GM06990 (cell line): ENCODE measurements at regions not wholly inside any gene's neighbourhood (a gene's known extent, or its start where the extent isn't known, plus 50 kb on each side); places are given as distances from the start of the nearest gene placed in this dataset.

ENCODE experiments used
- DNase-seq: peaks from one replicate; pipeline ENCODE4 v3.0.0-alpha.2; 2011; ENCODE audit not compliant: insufficient read length; ENCODE audit errors: extremely low read depth
- H3K27me3 ChIP-seq: replicated peaks from 2 replicates; pipeline ENCODE4 v1.6.0; 2011; ENCODE audit warnings: low read length; ENCODE audit not compliant: control insufficient read depth, insufficient read depth
- H3K36me3 ChIP-seq: 2 replicates; pipeline ENCODE4 v1.5.1; 2011; ENCODE audit warnings: low read length; ENCODE audit not compliant: control insufficient read depth, insufficient read depth
- H3K4me3 ChIP-seq: replicated peaks from 2 replicates; pipeline ENCODE4 v1.5.1; 2011; ENCODE audit warnings: low read depth, mild to moderate bottlenecking, control low read depth, low read length
- CTCF ChIP-seq: IDR thresholded peaks from 2 replicates; pipeline ENCODE4 v1.5.1; 2011; ENCODE audit warnings: low read length, control low read depth, mild to moderate bottlenecking, inconsistent platforms; ENCODE audit not compliant: insufficient read depth, poor library complexity, severe bottlenecking

DNA sequence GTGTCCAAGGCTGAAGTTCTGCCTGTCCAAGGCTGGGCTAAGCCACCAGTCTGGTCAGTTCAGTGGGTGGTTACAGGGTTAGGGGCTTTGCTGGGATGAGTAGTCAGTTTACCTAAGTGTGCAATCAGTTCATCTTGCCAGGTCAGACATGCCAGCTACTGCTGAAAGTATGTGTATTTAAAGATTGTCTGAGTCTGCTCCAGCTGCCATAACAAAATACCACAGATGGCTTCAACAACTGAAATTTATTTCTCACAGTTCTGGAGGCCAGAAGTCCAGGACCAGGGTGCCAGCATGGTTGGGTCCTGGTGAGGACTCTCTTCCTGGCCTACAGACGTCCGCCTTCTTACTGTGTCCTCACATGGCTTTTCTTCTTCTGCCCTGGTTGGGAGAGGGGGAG, 52.4 kb upstream of the TNS3 start:
- Histone ChIP-seq H3K27me3 (no peaks in the 10 kb centered on the region; the same call in 1 of the 2 replicates), H3K4me3 (no peak overlapping the region), H3K36me3 (no peaks in the 10 kb centered on the region)
- no peak for DNase-seq
- TF ChIP-seq CTCF: no peak

- Histone ChIP-seq H3K36me3 (no peaks in the 10 kb centered on the region), H3K27me3 (no peaks in the 10 kb centered on the region; the same call in 1 of the 2 replicates), H3K4me3 (no peak overlapping the region)
- no peak for TF ChIP-seq CTCF
- no peak for DNase-seq
These were observed 51.2 kb upstream of the TNS3 start for GRCh38 chr7:47633134-47633533.
